Fibroblast of villous mesenchyme (primary cell): ENCODE measurements at regions not wholly inside any gene's neighbourhood (a gene's known extent, or its start where the extent isn't known, plus 50 kb on each side); places are given as distances from the start of the nearest gene placed in this dataset.
"Not testable (repeated sequence)": the region's sequence is repeated elsewhere in the genome, so short reads cannot be mapped to it uniquely, and the experiment has no call there.

Source experiments
- DNase-seq: peaks from one replicate; pipeline ENCODE4 v3.0.0-alpha.2; 2010; ENCODE audit warnings: low read depth
- H3K4me3 ChIP-seq: 2 replicates; pipeline ENCODE4 v1.5.1; 2011; ENCODE audit warnings: low read depth, mild to moderate bottlenecking, low read length
- TF ChIP-seq, protein P1 (sequence below): IDR thresholded peaks from 2 replicates; pipeline ENCODE4 v1.5.1; 2012; ENCODE audit warnings: low read depth, mild to moderate bottlenecking, low read length; ENCODE audit not compliant: insufficient read depth

- no peak overlapping the region for H3K4me3 ChIP-seq
- DNase-seq, result no peak
- TF ChIP-seq, protein P1, sequence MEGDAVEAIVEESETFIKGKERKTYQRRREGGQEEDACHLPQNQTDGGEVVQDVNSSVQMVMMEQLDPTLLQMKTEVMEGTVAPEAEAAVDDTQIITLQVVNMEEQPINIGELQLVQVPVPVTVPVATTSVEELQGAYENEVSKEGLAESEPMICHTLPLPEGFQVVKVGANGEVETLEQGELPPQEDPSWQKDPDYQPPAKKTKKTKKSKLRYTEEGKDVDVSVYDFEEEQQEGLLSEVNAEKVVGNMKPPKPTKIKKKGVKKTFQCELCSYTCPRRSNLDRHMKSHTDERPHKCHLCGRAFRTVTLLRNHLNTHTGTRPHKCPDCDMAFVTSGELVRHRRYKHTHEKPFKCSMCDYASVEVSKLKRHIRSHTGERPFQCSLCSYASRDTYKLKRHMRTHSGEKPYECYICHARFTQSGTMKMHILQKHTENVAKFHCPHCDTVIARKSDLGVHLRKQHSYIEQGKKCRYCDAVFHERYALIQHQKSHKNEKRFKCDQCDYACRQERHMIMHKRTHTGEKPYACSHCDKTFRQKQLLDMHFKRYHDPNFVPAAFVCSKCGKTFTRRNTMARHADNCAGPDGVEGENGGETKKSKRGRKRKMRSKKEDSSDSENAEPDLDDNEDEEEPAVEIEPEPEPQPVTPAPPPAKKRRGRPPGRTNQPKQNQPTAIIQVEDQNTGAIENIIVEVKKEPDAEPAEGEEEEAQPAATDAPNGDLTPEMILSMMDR, result no peak
These were observed 459.9 kb upstream of the NFIA start for GRCh38 chr1:60622486-60622885.

DNA sequence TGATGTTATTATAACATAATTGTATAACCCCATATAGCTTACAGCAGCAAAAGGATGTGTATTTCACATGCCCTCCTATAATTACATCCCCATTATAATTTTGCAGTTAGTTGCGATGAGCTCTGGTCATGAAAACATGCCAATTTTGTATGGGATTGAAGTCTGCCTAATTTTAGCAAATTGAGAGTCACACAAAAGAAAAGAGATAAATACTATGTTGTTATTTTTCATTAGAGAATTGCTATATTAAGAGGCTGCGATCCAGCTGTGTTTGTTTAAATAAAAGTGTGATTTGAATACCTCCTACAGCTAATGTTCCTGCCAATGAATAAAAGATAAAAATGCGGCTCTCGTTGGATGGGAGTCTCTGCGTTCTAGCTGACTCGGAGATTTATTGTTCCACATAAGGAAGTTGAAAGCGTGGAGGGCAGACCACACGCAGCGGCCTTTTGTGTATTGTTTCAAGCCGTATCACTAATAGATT lies 461.0 kb upstream of the NFIA start:
- no peak overlapping the region for H3K4me3 ChIP-seq
- TF ChIP-seq, protein P1, result no peak
- DNase-seq, result no peak

DNA sequence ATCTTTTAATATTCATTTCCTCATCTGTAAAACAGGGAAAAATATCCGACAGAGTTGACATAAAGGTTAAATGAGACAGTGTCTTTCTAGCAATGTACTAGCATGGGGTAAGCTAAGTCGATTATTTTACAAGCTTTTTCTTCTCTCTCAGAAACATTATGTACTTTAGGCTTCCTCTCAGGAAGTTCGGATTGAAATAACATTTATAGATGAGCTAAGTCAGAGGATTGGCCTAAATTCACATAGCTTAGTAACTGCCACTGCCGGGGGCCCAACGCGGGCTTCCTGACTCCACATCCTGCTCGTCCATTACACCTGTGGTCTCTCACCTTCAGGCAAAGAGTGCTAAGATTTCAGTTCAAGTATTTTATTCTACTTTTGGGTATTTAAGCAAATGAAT lies 462.3 kb upstream of the NFIA start:
- no peak for DNase-seq
- TF ChIP-seq, protein P1, result no peak
- H3K4me3 ChIP-seq, result no peak overlapping the region

DNA sequence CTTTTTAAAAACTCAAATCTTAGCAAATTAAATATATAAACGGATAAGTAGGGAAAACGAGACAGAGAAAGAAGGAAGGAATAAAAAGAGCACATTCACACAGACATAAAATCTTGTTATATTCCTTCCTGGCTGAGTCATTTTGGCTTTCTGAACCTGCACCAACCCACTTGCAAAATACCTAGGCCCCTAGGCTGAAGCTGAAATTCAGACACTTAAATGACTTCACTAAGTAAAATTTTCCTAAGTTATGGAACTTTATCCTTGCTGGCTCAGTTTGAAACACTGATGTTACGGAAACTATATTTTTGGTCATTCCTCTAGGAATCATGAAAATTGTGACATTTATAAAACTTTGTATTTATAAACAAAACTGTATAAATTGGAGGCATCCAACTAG lies 462.8 kb upstream of the NFIA start:
- no peak overlapping the region for H3K4me3 ChIP-seq
- TF ChIP-seq, protein P1, result no peak
- no peak for DNase-seq

DNA sequence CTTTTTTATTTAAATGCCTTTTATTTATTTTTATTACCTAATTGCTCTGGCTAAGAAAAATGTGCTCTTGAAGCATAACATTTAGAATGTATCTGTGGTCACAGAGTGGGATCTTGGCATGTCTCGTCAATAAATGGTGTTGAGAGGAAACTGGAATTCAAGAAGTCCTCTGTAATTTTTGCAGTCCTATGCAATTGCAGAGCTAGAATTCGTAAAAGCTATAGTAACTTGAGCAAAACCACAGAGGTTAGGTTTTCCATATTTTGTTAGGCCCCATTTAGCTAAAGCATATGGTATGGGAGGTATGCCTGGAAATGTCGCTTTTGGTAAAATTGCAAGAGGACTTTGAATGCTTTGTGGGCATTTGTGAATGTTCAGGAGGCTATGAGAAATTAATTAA lies 466.7 kb upstream of the NFIA start:
- H3K4me3 ChIP-seq, result no peak overlapping the region
- no peak for DNase-seq
- TF ChIP-seq, protein P1, result no peak

DNA sequence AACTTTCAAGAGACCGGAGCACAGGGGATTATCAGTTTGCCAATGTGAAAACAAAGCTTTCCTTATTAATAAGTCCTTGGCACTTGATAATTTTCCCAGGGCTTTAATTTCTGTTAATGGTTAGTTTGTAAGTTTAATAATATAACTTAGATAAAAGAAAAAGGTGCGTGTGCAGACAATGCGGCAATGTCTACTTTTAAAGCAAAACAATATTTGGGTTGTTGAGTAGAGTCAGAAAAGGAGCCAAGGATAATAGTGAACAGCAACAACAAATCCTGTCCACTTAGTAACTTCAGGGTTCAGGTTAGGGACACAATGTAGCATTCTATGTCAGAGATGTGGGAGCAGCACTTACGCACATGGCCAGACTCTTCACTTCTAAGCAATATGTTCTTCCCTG lies 469.6 kb upstream of the NFIA start:
- no peak for DNase-seq
- no peak overlapping the region for H3K4me3 ChIP-seq
- TF ChIP-seq, protein P1, result no peak

DNA sequence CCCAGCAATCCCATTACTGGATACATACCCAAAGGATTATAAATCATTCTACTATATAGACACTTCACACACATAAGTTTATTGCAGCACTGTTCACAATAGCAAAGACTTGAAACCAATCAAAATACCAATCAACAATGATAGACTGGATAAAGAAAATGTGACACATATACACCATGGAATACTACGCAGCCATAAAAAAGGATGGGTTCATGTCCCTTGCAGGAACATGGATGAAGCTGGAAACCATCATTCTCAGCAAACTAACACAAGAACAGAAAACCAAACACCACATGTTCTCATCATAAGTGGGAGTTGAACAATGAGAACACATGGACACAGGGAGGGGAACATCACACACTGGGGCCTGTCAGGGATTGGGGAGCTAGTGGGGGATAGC lies 475.4 kb upstream of the NFIA start:
- not testable (repeated sequence) for DNase-seq, H3K4me3 ChIP-seq
